HFF-Myc (cell line): ENCODE measurements at regions not wholly inside any gene's neighbourhood (a gene's known extent, or its start where the extent isn't known, plus 50 kb on each side); places are given as distances from the start of the nearest gene placed in this dataset.
"Not testable (repeated sequence)": the region's sequence is repeated elsewhere in the genome, so short reads cannot be mapped to it uniquely, and the experiment has no call there.

Experiments used
- DNase-seq: peaks from one replicate; pipeline ENCODE4 v3.0.0-alpha.2; 2011; ENCODE audit warnings: low read depth; ENCODE audit errors: extremely low read depth
- H3K4me3 ChIP-seq: replicated peaks from 2 replicates; pipeline ENCODE4 v1.5.1; 2011; ENCODE audit warnings: low read depth, mild to moderate bottlenecking, control low read depth, low read length
- TF ChIP-seq, protein P1 (sequence below): IDR thresholded peaks from 2 replicates; pipeline ENCODE4 v1.5.1; 2012; ENCODE audit warnings: mild to moderate bottlenecking, low read depth, low read length, control low read depth; ENCODE audit errors: missing control alignments

DNA sequence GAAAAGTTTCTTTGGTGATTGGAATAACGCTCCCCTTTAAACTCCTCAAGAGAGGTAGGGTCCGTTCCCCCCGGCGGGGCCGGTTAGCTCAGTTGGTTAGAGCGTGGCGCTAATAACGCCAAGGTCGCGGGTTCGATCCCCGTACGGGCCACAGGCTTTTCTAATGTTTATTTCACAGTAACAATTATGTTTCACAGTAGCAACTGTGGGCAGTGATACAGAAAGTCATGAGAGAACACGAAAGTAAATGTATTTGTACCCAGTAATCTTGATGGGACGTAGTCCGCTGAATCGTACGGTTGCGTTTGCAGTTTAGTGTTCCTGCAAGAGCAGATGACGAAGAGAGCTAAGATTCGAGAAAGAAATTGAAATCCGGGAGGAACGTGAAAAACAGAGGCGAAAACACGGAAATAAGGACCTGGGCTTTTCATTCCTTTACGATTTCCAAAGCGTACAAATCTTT lies 505.5 kb downstream of the PRIM2 start:
- no peak overlapping the region for H3K4me3 ChIP-seq
- peak; percentile 72 for DNase-seq
- TF ChIP-seq, protein P1, sequence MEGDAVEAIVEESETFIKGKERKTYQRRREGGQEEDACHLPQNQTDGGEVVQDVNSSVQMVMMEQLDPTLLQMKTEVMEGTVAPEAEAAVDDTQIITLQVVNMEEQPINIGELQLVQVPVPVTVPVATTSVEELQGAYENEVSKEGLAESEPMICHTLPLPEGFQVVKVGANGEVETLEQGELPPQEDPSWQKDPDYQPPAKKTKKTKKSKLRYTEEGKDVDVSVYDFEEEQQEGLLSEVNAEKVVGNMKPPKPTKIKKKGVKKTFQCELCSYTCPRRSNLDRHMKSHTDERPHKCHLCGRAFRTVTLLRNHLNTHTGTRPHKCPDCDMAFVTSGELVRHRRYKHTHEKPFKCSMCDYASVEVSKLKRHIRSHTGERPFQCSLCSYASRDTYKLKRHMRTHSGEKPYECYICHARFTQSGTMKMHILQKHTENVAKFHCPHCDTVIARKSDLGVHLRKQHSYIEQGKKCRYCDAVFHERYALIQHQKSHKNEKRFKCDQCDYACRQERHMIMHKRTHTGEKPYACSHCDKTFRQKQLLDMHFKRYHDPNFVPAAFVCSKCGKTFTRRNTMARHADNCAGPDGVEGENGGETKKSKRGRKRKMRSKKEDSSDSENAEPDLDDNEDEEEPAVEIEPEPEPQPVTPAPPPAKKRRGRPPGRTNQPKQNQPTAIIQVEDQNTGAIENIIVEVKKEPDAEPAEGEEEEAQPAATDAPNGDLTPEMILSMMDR = no peak

DNA sequence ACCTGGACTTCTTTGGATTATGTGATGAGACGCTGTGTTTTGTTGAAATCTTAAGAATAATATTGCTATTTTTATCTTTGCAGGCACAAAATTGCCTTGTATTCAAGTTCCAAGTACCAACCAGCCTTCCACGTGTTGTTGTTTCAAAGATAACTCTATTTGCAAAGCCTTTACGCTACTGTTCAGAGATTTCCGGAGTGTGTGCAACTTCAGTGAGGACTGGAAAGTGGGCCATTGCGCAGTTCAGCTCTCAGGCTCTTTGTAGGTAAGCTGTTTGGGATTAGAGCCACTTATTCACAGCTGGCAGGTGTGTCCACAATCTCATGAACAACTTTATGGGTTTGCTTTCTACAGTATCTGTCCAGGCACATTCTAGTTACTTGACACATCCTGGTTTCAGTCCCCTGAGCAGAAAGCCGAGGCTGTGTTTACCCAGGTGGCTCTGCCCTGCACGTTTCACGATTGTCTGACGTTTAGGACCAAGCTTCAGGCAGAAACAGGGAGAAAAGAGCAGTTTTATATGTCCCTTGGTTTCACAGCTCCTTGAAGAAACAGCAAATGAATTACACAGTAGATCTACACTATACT lies 520.3 kb downstream of the PRIM2 start:
- H3K4me3 ChIP-seq, DNase-seq: not testable (repeated sequence)

DNA sequence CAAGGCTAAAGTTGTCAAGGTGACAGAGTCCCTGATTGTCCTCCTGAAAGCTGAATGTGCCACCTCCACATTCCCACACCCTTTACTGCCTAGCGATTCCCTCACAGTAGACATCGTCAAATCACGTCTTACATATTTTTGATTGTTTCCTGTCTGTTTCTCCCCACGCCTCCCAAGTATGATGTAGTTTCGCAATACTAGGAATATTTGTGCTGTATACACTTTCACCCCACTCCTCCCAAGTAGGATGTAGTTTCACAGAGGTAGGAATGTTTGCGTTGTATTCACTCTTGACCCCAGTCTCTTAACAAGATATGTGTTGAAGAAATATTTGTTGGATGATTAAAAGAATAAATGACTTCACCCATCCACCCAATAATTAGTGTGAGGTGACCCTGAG lies 524.1 kb downstream of the PRIM2 start:
- DNase-seq, H3K4me3 ChIP-seq: not testable (repeated sequence)

DNA sequence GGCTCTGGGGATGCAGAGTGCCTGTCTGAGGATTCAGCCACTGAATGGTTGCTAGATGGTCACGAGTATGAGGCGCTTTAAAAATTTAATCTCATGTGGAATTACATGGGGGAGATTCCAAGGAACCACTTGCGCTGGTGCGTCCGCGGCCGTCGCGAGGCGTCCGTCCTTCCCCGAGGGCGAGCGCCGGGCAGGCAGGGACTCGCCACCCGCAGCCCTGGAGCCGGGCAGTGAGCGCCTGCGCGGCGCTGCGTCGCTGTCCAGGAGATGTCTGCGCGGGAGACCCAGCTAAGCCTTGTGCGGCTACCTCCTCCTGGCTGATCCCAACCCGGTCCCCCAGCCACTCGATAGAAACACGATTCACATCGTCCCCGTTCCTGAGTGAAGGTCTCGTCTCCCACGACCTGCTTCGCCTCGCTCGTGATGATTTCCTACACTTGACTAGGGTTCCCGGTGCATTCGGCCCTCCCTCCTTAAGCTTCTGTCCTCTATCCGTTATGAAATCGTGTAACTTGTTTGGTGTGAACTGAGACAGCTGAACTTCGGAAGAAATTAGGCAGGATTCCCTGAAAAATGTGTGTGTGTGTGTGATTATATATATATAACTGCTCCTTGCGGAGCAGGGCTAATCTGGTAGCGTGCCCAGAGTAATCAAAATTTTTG lies 536.4 kb downstream of the PRIM2 start:
- not testable (repeated sequence) for H3K4me3 ChIP-seq, DNase-seq

DNA sequence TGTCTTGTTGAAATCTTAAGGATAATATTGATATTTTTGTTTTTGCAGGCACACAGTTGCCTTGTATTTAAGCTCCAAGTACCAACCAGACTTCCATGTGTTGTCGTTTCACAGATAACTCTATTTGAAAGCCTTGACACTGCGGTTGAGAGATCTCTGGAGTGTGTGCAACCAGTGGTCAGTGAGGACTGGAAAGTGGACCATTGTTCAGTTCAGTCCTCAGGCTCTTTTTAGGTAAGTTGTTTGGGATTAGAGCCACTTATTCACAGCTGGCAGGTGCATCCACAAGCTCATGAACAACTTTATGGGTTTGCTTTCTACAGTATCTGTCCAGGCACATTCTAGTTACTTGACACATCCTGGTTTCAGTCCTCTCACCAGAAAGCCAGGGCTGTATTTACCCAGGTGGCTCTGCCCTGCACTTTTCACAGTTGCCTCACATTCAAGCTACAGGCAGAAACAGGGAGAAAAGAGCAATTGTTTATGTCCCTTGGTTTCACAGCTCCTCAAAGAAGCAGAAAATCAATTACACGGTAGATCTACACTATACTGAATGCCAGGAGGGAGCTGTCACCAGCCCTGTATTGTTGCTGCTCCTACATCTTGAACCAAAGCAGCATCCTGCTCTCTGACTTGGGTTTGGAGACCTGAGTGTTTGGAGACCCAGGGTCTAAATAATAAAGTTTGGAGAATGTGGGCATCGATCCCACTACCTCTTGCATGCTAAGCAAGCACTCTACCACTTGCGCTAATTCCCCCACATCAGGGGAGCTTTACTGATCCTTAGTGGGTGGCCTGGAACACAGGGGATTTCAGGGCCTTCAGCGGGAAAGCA lies 543.3 kb downstream of the PRIM2 start:
- DNase-seq, H3K4me3 ChIP-seq: not testable (repeated sequence)

DNA sequence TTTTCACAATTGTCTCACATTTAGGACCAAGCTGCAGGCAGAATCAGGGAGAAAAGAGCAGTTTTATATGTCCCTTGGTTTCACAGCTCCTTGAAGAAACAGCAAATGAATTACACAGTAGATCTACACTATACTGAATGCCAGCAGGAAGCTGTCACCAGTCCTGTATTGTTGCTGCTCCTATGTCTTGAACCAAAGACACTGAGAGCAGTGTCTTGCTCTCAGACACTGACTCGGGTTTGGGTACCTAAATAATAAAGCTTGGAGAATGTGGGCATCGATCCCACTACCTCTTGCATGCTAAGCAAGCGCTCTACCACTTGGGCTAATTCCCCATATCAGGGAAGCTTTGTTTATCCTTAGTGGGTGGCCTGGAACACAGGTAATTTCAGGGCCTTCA lies 552.7 kb downstream of the PRIM2 start:
- DNase-seq, H3K4me3 ChIP-seq: not testable (repeated sequence)

DNA sequence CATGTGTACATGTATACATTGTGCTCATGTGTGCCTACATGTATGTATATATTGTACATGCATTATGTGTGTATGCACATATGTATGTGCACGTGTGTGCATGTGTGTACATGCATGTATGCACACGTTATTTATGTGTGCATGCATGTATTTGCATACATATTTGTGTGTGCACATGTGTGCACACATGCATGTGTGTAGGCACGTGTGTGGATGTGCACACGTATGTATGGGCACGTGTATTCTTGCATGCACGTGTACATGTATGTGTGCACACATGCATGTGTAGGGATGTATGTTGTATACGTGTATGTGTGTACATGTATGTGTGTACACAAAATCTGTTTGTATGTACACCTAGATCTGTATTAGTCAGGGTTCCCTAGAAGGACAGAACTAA lies 556.0 kb downstream of the PRIM2 start:
- H3K4me3 ChIP-seq, DNase-seq: not testable (repeated sequence)

DNA sequence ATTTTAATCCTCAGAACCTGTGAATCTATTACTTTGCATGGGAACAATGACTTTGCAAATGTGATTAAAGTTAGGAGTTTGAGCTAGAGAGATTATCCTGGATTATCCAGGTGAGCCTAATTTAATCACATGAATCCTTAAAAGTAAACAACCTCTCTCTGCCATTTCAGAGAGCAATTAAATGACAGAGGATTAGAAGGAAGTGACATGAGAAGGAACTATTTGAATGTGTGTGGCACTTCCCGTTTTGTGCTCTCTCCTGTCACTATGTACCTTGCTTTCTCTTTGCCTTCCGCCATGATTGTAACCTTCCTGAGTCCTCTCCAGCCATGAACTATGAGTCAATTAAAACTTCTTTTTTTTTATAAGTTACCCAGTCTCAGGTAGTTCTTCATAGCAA lies 559.2 kb downstream of the PRIM2 start:
- H3K4me3 ChIP-seq, DNase-seq: not testable (repeated sequence)

DNA sequence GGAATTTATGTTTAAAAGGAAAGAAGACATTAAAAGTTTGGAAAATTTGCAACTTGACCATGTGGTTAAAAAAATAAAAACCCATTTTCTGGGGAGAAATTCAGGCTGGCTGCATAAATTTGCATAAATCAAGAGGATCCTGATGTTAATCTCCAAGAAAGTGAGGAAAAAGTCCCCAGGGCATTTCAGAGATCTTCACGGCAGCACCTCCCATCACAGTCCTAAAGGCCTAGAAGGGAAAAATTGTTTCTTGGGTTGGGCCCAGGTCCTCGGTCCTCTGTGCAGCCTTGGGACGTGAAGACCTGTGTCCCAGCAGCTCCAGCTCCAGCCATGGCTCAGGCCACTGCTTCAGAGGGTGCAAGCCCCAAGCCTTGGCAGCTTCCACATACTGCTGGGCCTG lies 560.3 kb downstream of the PRIM2 start:
- not testable (repeated sequence) for DNase-seq, H3K4me3 ChIP-seq

DNA sequence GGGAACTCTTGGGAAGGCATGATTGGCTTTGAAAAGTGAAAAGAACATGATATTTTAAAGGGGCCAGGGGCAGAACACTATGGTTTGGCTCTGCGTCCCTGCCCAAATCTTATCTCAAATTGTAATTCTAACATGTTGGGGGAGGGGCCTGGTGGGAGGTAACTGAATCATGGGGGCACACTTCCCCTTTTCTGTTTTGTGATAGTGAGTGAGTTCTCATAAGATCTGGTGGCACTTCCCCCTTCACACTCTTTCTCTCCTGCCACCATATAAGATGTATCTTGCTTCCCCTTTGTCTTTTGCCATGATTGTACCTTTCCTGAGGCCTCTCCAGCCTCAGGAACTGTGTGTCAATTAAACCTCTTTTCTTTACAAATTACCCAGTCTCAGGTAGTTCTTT lies 561.4 kb downstream of the PRIM2 start:
- not testable (repeated sequence) for DNase-seq, H3K4me3 ChIP-seq

DNA sequence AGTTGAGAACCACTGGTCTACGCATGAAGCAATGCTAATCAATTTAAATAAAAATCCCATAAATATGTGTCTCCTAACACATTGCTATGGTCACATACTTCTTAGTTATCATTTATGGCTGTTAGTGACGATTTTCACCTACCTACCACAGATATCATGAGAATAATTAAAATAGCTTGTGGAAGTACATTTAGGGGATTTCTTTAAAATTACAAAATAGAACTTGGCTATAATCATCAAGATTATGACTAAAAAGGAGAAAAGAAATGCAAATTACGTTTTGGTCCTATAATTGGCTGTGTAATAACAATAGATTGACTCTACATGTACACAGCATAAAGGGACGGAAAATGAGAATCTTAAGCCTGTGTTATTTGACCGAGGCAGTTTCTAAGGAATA lies 581.4 kb downstream of the PRIM2 start:
- DNase-seq, H3K4me3 ChIP-seq: not testable (repeated sequence)

DNA sequence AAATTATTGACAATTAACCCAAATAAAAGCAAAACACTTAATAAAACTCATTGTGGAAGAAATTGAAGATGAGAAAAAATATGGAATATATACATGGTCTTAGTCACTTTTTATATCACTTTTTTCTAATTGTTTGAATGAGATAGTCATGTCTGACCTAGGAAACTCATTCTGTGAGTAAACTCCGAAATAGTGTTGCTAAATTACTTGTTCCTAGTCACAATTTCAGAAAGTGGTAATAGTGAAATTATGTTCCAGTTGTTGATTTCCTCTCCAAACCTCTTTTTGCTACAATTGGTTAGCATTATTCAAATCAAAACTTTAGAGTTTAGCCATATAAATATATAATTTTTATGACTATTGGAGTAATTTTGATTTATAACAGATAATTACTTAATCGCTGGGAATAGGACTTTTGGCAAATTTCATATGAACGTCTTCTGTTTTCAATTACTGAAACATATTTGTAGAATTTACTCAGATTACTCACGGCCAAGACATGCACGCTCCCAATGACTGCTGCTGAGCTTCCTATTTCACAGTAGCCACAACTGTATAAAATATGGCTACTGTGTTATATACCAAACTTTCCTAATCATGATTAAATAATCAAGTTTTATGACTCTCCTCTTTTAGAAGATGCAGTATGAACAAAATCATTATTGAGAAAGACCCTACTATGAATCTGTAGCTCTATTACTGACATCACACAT lies 583.4 kb downstream of the PRIM2 start:
- not testable (repeated sequence) for DNase-seq, H3K4me3 ChIP-seq

DNA sequence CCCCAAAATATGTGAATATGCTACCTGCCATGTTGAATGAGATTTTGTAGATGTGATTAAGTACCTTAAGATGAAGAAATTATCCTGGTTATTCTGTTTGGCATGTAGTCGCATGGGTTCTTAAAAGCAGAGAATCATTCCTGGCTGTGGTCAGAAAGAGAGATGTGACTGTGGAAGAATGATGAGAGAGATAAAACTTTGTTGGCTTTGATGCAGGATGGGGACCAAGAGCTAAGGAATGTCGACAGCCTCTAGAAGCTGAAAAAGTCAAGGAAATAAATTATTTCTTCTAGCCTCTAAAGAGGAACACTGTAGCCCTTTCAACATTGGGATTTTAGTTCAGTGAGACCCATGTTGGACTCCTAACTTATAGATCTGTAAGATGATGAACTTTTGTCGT lies 584.0 kb downstream of the PRIM2 start:
- DNase-seq, H3K4me3 ChIP-seq: not testable (repeated sequence)

DNA sequence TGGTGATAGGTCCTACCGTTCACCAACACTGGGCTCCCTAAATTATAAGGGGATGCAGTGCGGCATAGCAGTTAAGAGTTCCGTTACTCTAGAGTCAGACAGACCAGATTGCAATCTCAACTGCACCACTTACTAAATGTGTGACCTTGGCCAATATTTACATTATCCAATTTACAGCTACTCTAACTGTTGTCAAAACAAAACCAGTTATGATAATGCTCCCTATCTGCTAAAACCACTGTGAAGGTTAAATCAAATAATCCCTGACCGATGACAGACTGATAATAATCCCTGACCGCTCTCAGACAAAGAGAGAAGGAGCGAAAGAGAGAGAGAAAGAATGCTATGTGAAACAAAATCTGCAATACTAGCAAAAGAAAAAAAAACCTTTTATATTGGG lies 586.9 kb downstream of the PRIM2 start:
- DNase-seq, H3K4me3 ChIP-seq: not testable (repeated sequence)

DNA sequence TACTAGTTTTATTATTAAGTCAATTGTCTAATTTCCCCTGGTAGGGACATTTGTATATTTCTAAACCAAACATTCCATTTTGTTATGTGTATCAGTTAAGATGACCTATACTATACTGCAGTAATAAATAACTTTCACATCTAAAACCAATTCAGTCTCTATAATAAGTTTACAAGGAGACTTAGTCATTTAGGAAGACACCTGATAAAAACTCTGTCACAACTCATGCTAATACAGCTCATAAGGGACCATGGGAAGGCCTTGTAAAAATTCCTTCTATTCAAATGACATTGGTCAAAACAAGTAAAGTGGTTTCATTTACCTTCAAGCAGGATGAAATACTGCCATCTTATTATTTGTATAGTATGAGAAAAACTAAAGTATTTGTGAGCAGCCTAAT lies 597.9 kb downstream of the PRIM2 start:
- not testable (repeated sequence) for H3K4me3 ChIP-seq, DNase-seq

DNA sequence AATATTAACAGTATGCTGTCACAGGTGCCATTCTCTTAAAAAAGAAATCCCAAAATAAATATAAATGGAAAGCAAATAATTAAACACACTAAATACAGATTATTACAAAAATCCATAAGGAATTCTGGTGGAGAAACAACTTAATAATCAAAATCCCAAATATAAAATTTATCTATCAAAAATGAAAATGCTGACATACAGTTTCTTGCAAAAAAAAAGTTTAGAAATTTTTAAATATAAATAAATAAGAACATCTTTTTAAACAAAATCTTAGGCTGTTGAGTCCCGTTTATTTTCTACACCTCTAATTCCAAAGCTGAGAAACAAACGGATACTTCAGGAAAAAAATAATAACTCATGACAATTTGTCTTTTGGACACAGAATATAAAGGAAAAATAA lies 625.5 kb downstream of the PRIM2 start:
- not testable (repeated sequence) for H3K4me3 ChIP-seq, DNase-seq

DNA sequence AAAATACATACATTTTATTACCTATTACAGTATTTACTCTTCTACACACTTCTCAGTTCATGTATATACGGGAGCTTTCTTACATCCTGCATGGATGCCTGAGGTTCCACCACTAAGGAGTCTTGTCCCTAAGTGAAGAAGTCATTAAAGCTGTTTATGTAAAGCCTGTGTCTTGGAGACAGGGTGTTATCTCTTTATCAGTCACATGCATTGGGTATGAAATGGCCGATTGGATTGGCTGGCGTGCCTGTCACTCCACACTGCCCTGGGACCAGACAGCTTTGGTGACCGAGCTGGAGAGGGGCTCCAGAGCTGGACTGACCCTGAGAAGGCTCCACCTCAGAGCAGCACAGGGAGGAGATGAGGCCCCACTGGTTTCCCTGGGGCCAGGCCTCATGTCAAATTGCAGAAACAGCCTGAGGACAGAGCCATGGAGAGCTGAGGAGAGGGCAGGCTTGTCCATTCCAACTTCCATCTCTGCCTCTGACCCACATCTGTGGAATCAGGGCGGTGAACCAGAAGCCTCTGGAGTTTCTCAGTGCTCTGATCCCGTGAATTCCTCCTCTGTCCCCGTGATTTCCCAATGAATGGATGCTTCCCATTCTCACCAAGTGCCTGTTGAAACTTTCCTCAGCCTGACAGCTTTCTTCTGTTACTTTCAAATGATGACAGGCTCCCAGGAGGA lies 628.8 kb downstream of the PRIM2 start:
- not testable (repeated sequence) for H3K4me3 ChIP-seq, DNase-seq
